CD14-positive monocyte (primary cell): ENCODE measurements at regions not wholly inside any gene's neighbourhood (a gene's known extent, or its start where the extent isn't known, plus 50 kb on each side); places are given as distances from the start of the nearest gene placed in this dataset.

Source experiments
- DNase-seq, 3 donors: peaks; one replicate each; pipeline ENCODE4 v3.0.0-alpha.2; 2011 to 2022
- H2AFZ ChIP-seq: 2 replicates; pipeline ENCODE4 v1.6.0; 2012; ENCODE audit warnings: mild to moderate bottlenecking, low read depth, low read length, inconsistent platforms; ENCODE audit not compliant: insufficient read depth, poor library complexity, severe bottlenecking
- H3K27ac ChIP-seq, 2 donors: 1 replicate in 1 of 2; 2 replicates in 1 of 2; pipeline ENCODE4 v1.5.1; 2012 to 2013; ENCODE audit warnings: low read length in 2 of 2, control low read depth in 1 of 2, inconsistent platforms in 1 of 2, low read depth in 1 of 2, mild to moderate bottlenecking in 1 of 2
- H3K27me3 ChIP-seq, 2 donors: one replicate each; pipeline versions ENCODE4 v1.6.0 to v1.6.1; 2011 to 2013; ENCODE audit warnings: low read length in 2 of 2; ENCODE audit not compliant: control insufficient read depth in 2 of 2, insufficient read depth in 2 of 2
- H3K36me3 ChIP-seq, 2 donors: replicated peaks in 1 of 2; 1 replicate in 1 of 2; 2 replicates in 1 of 2; pipeline versions ENCODE4 v1.5.1 to v1.6.1; 2012 to 2013; ENCODE audit warnings: low read length in 2 of 2, control low read depth in 1 of 2, inconsistent platforms in 1 of 2, mild to moderate bottlenecking in 1 of 2; ENCODE audit not compliant: insufficient read depth in 2 of 2, control insufficient read depth in 1 of 2
- H3K4me1 ChIP-seq, 2 donors: 1 replicate in 1 of 2; 2 replicates in 1 of 2; pipeline versions ENCODE4 v1.5.1 to v1.6.1; 2012 to 2013; ENCODE audit warnings: low read length in 2 of 2, control low read depth in 1 of 2, inconsistent platforms in 1 of 2, mild to moderate bottlenecking in 1 of 2, moderate library complexity in 1 of 2; ENCODE audit not compliant: insufficient read depth in 2 of 2, control insufficient read depth in 1 of 2
- H3K4me2 ChIP-seq: replicated peaks from 2 replicates; pipeline ENCODE3; 2012; ENCODE audit warnings: low read length, moderate library complexity, mild to moderate bottlenecking; ENCODE audit not compliant: poor library complexity, severe bottlenecking; ENCODE audit errors: extremely low read depth
- H3K4me3 ChIP-seq, 3 experiments: fragments of 200-600 bp in 1 of 3; sonication (generic) in 1 of 3; replicated peaks in 1 of 3; 1 replicate in 2 of 3; 2 replicates in 1 of 3; pipeline ENCODE4 v1.5.1; 2011 to 2013; ENCODE audit warnings: low read length in 3 of 3, mild to moderate bottlenecking in 3 of 3, control low read depth in 2 of 3, low read depth in 2 of 3, inconsistent platforms in 1 of 3, moderate library complexity in 1 of 3
- H3K79me2 ChIP-seq: 2 replicates; pipeline ENCODE4 v1.6.0; 2012; ENCODE audit warnings: mild to moderate bottlenecking, control low read depth, inconsistent platforms, low read length, moderate library complexity; ENCODE audit not compliant: insufficient read depth
- H3K9ac ChIP-seq: 2 replicates; pipeline ENCODE4 v1.6.0; 2017; ENCODE audit warnings: low read length, mild to moderate bottlenecking; ENCODE audit not compliant: insufficient read depth, poor library complexity, severe bottlenecking
- H3K9me3 ChIP-seq, 2 donors: replicated peaks in 1 of 2; 1 replicate in 1 of 2; 2 replicates in 1 of 2; pipeline versions ENCODE4 v1.5.1 to v1.6.1; 2012 to 2013; ENCODE audit warnings: low read length in 2 of 2, control low read depth in 1 of 2; ENCODE audit not compliant: control insufficient read depth in 1 of 2, insufficient read depth in 1 of 2
- H4K20me1 ChIP-seq: 2 replicates; pipeline ENCODE4 v1.6.0; 2012; ENCODE audit warnings: mild to moderate bottlenecking, low read length, control low read depth, moderate library complexity; ENCODE audit not compliant: insufficient read depth
- H3K27ac Mint-ChIP-seq, 7 donors: one replicate each; pipeline ENCODE4 v1.8.0; 2020; ENCODE audit warnings: mild to moderate bottlenecking in 7 of 7, mixed read lengths in 7 of 7, moderate library complexity in 6 of 7, inconsistent platforms in 2 of 7
- H3K27me3 Mint-ChIP-seq, 3 donors: one replicate each; pipeline ENCODE4 v1.8.0; 2021 to 2022; ENCODE audit warnings: low read depth in 3 of 3, mild to moderate bottlenecking in 3 of 3, mixed read lengths in 3 of 3, moderate library complexity in 3 of 3, inconsistent platforms in 1 of 3
- H3K36me3 Mint-ChIP-seq, 2 donors: one replicate each; pipeline ENCODE4 v1.8.0; 2020; ENCODE audit warnings: mixed read lengths in 2 of 2, inconsistent platforms in 1 of 2, mild to moderate bottlenecking in 1 of 2
- H3K4me1 Mint-ChIP-seq: one replicate; pipeline ENCODE4 v1.8.0; 2020; ENCODE audit warnings: mild to moderate bottlenecking, mixed read lengths
- H3K4me3 Mint-ChIP-seq, 2 donors: one replicate each; pipeline ENCODE4 v1.8.0; 2020; ENCODE audit warnings: mild to moderate bottlenecking in 2 of 2, mixed read lengths in 2 of 2, moderate library complexity in 1 of 2
- H3K9me3 Mint-ChIP-seq, 7 donors: one replicate each; pipeline ENCODE4 v1.8.0; 2020 to 2022; ENCODE audit warnings: mixed read lengths in 7 of 7, mild to moderate bottlenecking in 6 of 7, moderate library complexity in 6 of 7, inconsistent platforms in 2 of 7
- WGBS: methylation state at CpG from one replicate; pipeline ENCODE4 v1.1.5; 2013; ENCODE audit warnings: missing lambda C conversion rate; ENCODE audit not compliant: insufficient coverage; 5-methylcytosine and 5-hydroxymethylcytosine counted together
- intact Hi-C, 2 donors: fragments of 100-400 bp; cut with micrococcal nuclease; formaldehyde crosslinking; loops; one replicate each; pipeline versions ENCODE4 v1.15.0 to v1.15.1; 2023
- TF ChIP-seq, protein P1 (sequence below): fragments of 200-600 bp; IDR thresholded peaks from one replicate; pipeline ENCODE4 v1.8.0; 2022; ENCODE audit warnings: antibody characterized with exemption, mild to moderate bottlenecking

GRCh38 chr18:10111191-10111590 is 197.4 kb downstream of the VAPA start:
- 91% methylated on average over 1 of the region's 1 CpG for WGBS
- Histone ChIP-seq H2AFZ (no peak overlapping the region), H3K27ac (peak overlapping the region in 1 of 2 donors; percentile 80), H3K4me1 (peaks cover 60 to 64% of the 10 kb centered on the region in 2 donors), H3K36me3 (no peaks in the 10 kb centered on the region), H3K79me2 (no peaks in the 10 kb centered on the region), H3K4me2 (no peak overlapping the region), H4K20me1 (no peaks in the 10 kb centered on the region), H3K9ac (no peak overlapping the region), H3K9me3 (peaks cover 0 to 2% of the 10 kb centered on the region in 2 donors), H3K27me3 (no peaks in the 10 kb centered on the region), H3K4me3 (no peak overlapping the region)
- H3K27ac Mint-ChIP-seq, result peak overlapping the region; percentile 61 to 91 (median 74)
- TF ChIP-seq, protein P1, sequence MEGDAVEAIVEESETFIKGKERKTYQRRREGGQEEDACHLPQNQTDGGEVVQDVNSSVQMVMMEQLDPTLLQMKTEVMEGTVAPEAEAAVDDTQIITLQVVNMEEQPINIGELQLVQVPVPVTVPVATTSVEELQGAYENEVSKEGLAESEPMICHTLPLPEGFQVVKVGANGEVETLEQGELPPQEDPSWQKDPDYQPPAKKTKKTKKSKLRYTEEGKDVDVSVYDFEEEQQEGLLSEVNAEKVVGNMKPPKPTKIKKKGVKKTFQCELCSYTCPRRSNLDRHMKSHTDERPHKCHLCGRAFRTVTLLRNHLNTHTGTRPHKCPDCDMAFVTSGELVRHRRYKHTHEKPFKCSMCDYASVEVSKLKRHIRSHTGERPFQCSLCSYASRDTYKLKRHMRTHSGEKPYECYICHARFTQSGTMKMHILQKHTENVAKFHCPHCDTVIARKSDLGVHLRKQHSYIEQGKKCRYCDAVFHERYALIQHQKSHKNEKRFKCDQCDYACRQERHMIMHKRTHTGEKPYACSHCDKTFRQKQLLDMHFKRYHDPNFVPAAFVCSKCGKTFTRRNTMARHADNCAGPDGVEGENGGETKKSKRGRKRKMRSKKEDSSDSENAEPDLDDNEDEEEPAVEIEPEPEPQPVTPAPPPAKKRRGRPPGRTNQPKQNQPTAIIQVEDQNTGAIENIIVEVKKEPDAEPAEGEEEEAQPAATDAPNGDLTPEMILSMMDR, result no peak
- H3K36me3 Mint-ChIP-seq, result peaks cover 2 to 9% of the 10 kb centered on the region in 2 donors
- intact Hi-C loops, result loop anchor here in 1 of 2 donors (10.0 kb wide), 1 partner anchor 66 kb away; no protein-coding TSS in a partner anchor
- H3K4me1 Mint-ChIP-seq, result peaks cover 70% of the 10 kb centered on the region
- H3K9me3 Mint-ChIP-seq, result peaks cover 0 to 8% (median 5%) of the 10 kb centered on the region in 7 donors
- H3K4me3 Mint-ChIP-seq, result peak overlapping the region in 1 of 2 donors; percentile 9
- DNase-seq, result peak in 1 of 3 donors; percentile 34
- peaks cover 0 to 2% (median 0%) of the 10 kb centered on the region in 3 donors for H3K27me3 Mint-ChIP-seq

DNA sequence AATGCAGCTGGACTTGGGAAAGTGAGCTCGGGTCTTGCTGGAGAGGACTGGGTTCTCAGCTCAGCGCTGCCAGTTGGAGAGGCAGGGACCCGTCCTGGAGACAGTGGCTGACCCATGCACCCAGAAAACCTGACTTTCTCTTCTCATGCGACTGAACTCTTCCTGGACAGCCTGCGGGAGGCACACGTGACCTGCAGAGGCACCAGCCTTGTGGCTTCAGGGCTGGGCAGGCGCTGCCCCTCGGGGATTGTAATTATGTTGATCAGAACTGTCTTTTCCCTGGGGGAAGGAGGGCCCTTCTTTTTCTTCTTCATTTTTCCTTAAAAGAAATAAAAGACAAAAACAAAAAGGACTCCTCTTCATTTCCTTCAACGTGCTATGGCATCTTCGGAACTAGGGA is 198.1 kb downstream of the VAPA start:
- H3K27ac Mint-ChIP-seq, result peak overlapping the region; percentile 64 to 92 (median 85)
- intact Hi-C loops, result loop anchor here in 1 of 2 donors (10.0 kb wide), 1 partner anchor 67 kb away; no protein-coding TSS in a partner anchor

More for the DNA sequence above, 198.1 kb downstream of the VAPA start:
- H3K4me3 Mint-ChIP-seq, result peak overlapping the region; percentile 47 to 57
- no peaks in the 10 kb centered on the region for H3K9me3 ChIP-seq
- 68% methylated on average over 3 of the region's 10 CpGs for WGBS
- peaks cover 0 to 7% (median 0%) of the 10 kb centered on the region in 3 donors for H3K27me3 Mint-ChIP-seq
- peaks cover 0 to 8% (median 6%) of the 10 kb centered on the region in 7 donors for H3K9me3 Mint-ChIP-seq
- peak in 1 of 3 donors; percentile 17 for DNase-seq
- H3K36me3 ChIP-seq, result no peaks in the 10 kb centered on the region
- peaks cover 67 to 70% of the 10 kb centered on the region in 2 donors for H3K4me1 ChIP-seq
- no peaks in the 10 kb centered on the region for H3K79me2 ChIP-seq
- H3K36me3 Mint-ChIP-seq, result peaks cover 2 to 9% of the 10 kb centered on the region in 2 donors
- peak overlapping the region; percentile 67 to 80 for H3K27ac ChIP-seq
- H3K4me1 Mint-ChIP-seq, result peaks cover 77% of the 10 kb centered on the region
- no peaks in the 10 kb centered on the region for H3K27me3 ChIP-seq
- H4K20me1 ChIP-seq, result no peaks in the 10 kb centered on the region
- peak overlapping the region in 1 of 3 experiments; percentile 16 for H3K4me3 ChIP-seq
- H2AFZ ChIP-seq, result peak overlapping the region; percentile 4
- H3K4me2 ChIP-seq, result no peak overlapping the region
- TF ChIP-seq, protein P1, result no peak
- H3K9ac ChIP-seq, result no peak overlapping the region
